ENCODE measurements at regions not wholly inside any gene's neighbourhood (a gene's known extent, or its start where the extent isn't known, plus 50 kb on each side); places are given as distances from the start of the nearest gene placed in this dataset.

GRCh38 chrX:110954428-110955100, 141.4 kb upstream of the PAK3 start:
- TF ChIP-seq CTCF (IDR thresholded peaks at IDR 0.05; ENCODE audit: poor library complexity, severe bottlenecking) (no peak), POLR2AphosphoS5 (IDR thresholded peaks at IDR 0.05) (no peak), SMC3 (conservative IDR thresholded peaks at IDR 0.05; ENCODE audit: poor library complexity) (no peak), EZH2 (IDR thresholded peaks at IDR 0.05; ENCODE audit: borderline replicate concordance, insufficient read depth, low read length, poor library complexity, severe bottlenecking) (no peak), REST (IDR thresholded peaks at IDR 0.05; ENCODE audit: borderline replicate concordance) (no peak), RAD21 (conservative IDR thresholded peaks at IDR 0.05) (no peak), EP300 (conservative IDR thresholded peaks at IDR 0.05; ENCODE audit: poor library complexity, severe bottlenecking) (no peak), MXI1 (conservative IDR thresholded peaks at IDR 0.05; ENCODE audit: poor library complexity, severe bottlenecking) (no peak)

Measured in neural cell (in vitro differentiated cells).